ENCODE measurements at regions not wholly inside any gene's neighbourhood (a gene's known extent, or its start where the extent isn't known, plus 50 kb on each side); places are given as distances from the start of the nearest gene placed in this dataset.

- no peak for TF ChIP-seq HIC1 (tag by site-specific recombination; IDR thresholded peaks at IDR 0.05)
- ChIA-PET CTCF (interaction anchor here (0.5 kb wide), 1 partner anchor 26 kb away, joined by 3 read pairs; no protein-coding TSS in a partner anchor), POLR2A (no interaction called here)
- H3K36me3 ChIP-seq (ENCODE audit: control insufficient read depth in 2 of 2, insufficient read depth in 1 of 2, low read length in 2 of 2) = no peaks in the 10 kb centered on the region
- no peak overlapping the region for H3K4me3 ChIP-seq (ENCODE audit: low read depth, low read length)
- no peaks in the 10 kb centered on the region for H3K9me3 ChIP-seq (ENCODE audit: control insufficient read depth, insufficient read depth, low read depth, low read length)
- no peak overlapping the region for H3K27ac ChIP-seq (ENCODE audit: extremely low read depth, low read depth, low read length)
- no peaks in the 10 kb centered on the region for H3K4me1 ChIP-seq (ENCODE audit: control insufficient read depth, insufficient read depth, low read length)
Observed at GRCh38 chr14:97029800-97030199, 232.6 kb downstream of the VRK1 start.

GRCh38 chr14:97031530-97031929 is 234.3 kb downstream of the VRK1 start:
- no peak for TF ChIP-seq EGR2 (tag by site-specific recombination; IDR thresholded peaks at IDR 0.05; ENCODE audit: low read depth)
- TF ChIP-seq ZNF146 (tag by site-specific recombination; IDR thresholded peaks at IDR 0.05) = peak; percentile 76
- H3K9me3 ChIP-seq (ENCODE audit: control insufficient read depth, insufficient read depth, low read depth, low read length) = no peaks in the 10 kb centered on the region
- ChIA-PET POLR2A (no interaction called here), CTCF (no interaction called here)
- no peak overlapping the region for H3K27ac ChIP-seq (ENCODE audit: extremely low read depth, low read depth, low read length)
- no peaks in the 10 kb centered on the region for H3K36me3 ChIP-seq (ENCODE audit: control insufficient read depth in 2 of 2, insufficient read depth in 1 of 2, low read length in 2 of 2)
- no peak overlapping the region for H3K4me3 ChIP-seq (ENCODE audit: low read depth, low read length)
- no peaks in the 10 kb centered on the region for H3K4me1 ChIP-seq (ENCODE audit: control insufficient read depth, insufficient read depth, low read length)

GRCh38 chr14:97033556-97034081 is 236.4 kb downstream of the VRK1 start:
- Histone ChIP-seq H3K9me3 (ENCODE audit: control insufficient read depth, insufficient read depth, low read depth, low read length) (no peaks in the 10 kb centered on the region), H3K27ac (ENCODE audit: extremely low read depth, low read depth, low read length) (no peak overlapping the region), H3K36me3 (ENCODE audit: control insufficient read depth in 2 of 2, insufficient read depth in 1 of 2, low read length in 2 of 2) (no peaks in the 10 kb centered on the region), H3K4me3 (ENCODE audit: low read depth, low read length) (no peak overlapping the region), H3K4me1 (ENCODE audit: control insufficient read depth, insufficient read depth, low read length) (no peaks in the 10 kb centered on the region)
- TF ChIP-seq ZNF366 (tag by site-specific recombination; conservative IDR thresholded peaks at IDR 0.05) = no peak
- no peak for TF ChIP-seq AEBP2 (tag by site-specific recombination; IDR thresholded peaks at IDR 0.05; ENCODE audit: borderline replicate concordance)
- TF ChIP-seq ZNF621 (tag by site-specific recombination; IDR thresholded peaks at IDR 0.05) = no peak
- TF ChIP-seq GFI1B (tag by site-specific recombination; IDR thresholded peaks at IDR 0.05) = no peak
- no peak for TF ChIP-seq ZNF335 (tag by site-specific recombination; conservative IDR thresholded peaks at IDR 0.05)
- no peak for TF ChIP-seq ZNF26 (tag by site-specific recombination; IDR thresholded peaks at IDR 0.05)
- POLR2A ChIA-PET = no interaction called here
- CTCF ChIA-PET = no interaction called here

GRCh38 chr14:97036086-97036852 is 239.1 kb downstream of the VRK1 start:
- H3K36me3 ChIP-seq (ENCODE audit: control insufficient read depth in 2 of 2, insufficient read depth in 1 of 2, low read length in 2 of 2) = no peaks in the 10 kb centered on the region
- no peak overlapping the region for H3K27ac ChIP-seq (ENCODE audit: extremely low read depth, low read depth, low read length)
- H3K4me3 ChIP-seq (ENCODE audit: low read depth, low read length) = no peak overlapping the region
- TF ChIP-seq ZNF555 (tag by site-specific recombination; conservative IDR thresholded peaks at IDR 0.05) = no peak
- no peak for TF ChIP-seq ZNF561 (tag by site-specific recombination; IDR thresholded peaks at IDR 0.05; ENCODE audit: borderline replicate concordance)
- ChIA-PET POLR2A (no interaction called here), CTCF (no interaction called here)
- no peaks in the 10 kb centered on the region for H3K4me1 ChIP-seq (ENCODE audit: control insufficient read depth, insufficient read depth, low read length)
- H3K9me3 ChIP-seq (ENCODE audit: control insufficient read depth, insufficient read depth, low read depth, low read length) = no peaks in the 10 kb centered on the region; the same call in 1 of the 2 replicates
